ENCODE measurements at regions not wholly inside any gene's neighbourhood (a gene's known extent, or its start where the extent isn't known, plus 50 kb on each side); places are given as distances from the start of the nearest gene placed in this dataset.
A peak's percentile ranks its signal among the peaks of the same experiment; 100 is the strongest.

GRCh38 chr2:189369566-189369965, 71.7 kb upstream of the WDR75 start:
- dilution Hi-C loops (cut with MboI; ENCODE audit: extremely low pct_ligation_motif_present, low sequenced_read_pairs), result no loop called here
- Histone ChIP-seq H3K4me3 (ENCODE audit: control insufficient read depth in 2 of 3, extremely low read depth in 1 of 3, insufficient read depth in 2 of 3, low read depth in 1 of 3, low read length in 3 of 3) (no peak overlapping the region), H3K27ac (ENCODE audit: control insufficient read depth, insufficient read depth, low read length) (no peak overlapping the region), H3K4me1 (ENCODE audit: control insufficient read depth, extremely low read depth, insufficient read depth, low read length) (peaks cover 8% of the 10 kb centered on the region), H3K9me1 (ENCODE audit: control insufficient read depth, extremely low read depth, insufficient read depth, low read length) (no peaks in the 10 kb centered on the region), H3K36me3 (ENCODE audit: control insufficient read depth in 2 of 2, extremely low read depth in 1 of 2, insufficient read depth in 2 of 2, low read length in 2 of 2) (no peaks in the 10 kb centered on the region), H2AFZ (ENCODE audit: control insufficient read depth, low read length) (no peak overlapping the region), H3K9ac (ENCODE audit: control insufficient read depth, extremely low read depth, insufficient read depth, low read length) (no peak overlapping the region), H3K79me2 (ENCODE audit: control insufficient read depth, insufficient read depth, low read length) (no peaks in the 10 kb centered on the region), H3K9me3 (ENCODE audit: control insufficient read depth, low read depth, low read length) (no peaks in the 10 kb centered on the region), H4K20me1 (ENCODE audit: control insufficient read depth, extremely low read depth, insufficient read depth, low read length) (no peaks in the 10 kb centered on the region), H3K27me3 (ENCODE audit: control insufficient read depth, extremely low read depth, insufficient read depth, low read length) (no peaks in the 10 kb centered on the region), H3K4me2 (ENCODE audit: control insufficient read depth, extremely low read depth, insufficient read depth, low read depth, low read length) (no peak overlapping the region)
- TF ChIP-seq, protein P1, sequence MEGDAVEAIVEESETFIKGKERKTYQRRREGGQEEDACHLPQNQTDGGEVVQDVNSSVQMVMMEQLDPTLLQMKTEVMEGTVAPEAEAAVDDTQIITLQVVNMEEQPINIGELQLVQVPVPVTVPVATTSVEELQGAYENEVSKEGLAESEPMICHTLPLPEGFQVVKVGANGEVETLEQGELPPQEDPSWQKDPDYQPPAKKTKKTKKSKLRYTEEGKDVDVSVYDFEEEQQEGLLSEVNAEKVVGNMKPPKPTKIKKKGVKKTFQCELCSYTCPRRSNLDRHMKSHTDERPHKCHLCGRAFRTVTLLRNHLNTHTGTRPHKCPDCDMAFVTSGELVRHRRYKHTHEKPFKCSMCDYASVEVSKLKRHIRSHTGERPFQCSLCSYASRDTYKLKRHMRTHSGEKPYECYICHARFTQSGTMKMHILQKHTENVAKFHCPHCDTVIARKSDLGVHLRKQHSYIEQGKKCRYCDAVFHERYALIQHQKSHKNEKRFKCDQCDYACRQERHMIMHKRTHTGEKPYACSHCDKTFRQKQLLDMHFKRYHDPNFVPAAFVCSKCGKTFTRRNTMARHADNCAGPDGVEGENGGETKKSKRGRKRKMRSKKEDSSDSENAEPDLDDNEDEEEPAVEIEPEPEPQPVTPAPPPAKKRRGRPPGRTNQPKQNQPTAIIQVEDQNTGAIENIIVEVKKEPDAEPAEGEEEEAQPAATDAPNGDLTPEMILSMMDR (optimal IDR thresholded peaks at IDR 0.05 in 1 of 3, IDR thresholded peaks at IDR 0.05 in 1 of 3, conservative IDR thresholded peaks at IDR 0.05 in 1 of 3; ENCODE audit: extremely low read depth in 1 of 3, insufficient read depth in 2 of 3, low read length in 3 of 3), result no peak
- TF ChIP-seq EZH2 (IDR thresholded peaks at IDR 0.05; ENCODE audit: low read length), result no peak
- DNase-seq (ENCODE audit: low read depth, low spot score), result no peak
- FAIRE-seq, result no peak

DNA sequence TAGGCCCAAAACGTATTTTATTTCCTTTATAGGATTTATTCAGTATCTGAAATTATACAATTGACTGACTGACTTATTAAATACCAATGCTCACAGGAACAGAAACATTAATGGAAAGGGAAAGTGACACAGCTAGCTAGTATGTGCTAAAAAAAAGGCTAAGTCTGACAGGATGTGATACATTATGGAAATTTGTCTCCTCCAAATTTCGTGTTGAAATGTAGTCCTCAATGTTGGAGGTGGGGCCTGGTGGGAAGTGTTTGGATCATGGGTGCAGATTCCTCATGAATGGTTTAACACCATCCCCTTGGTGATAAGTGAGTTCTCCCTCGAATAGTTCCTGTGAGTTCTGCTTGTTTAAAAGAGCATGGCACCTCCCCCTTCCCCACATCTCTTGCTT, 70.6 kb upstream of the WDR75 start:
- H4K20me1 ChIP-seq (ENCODE audit: control insufficient read depth, extremely low read depth, insufficient read depth, low read length), result no peaks in the 10 kb centered on the region
- peak overlapping the region; percentile 34 for H2AFZ ChIP-seq (ENCODE audit: control insufficient read depth, low read length)
- H3K9me1 ChIP-seq (ENCODE audit: control insufficient read depth, extremely low read depth, insufficient read depth, low read length), result no peaks in the 10 kb centered on the region
- no peaks in the 10 kb centered on the region for H3K36me3 ChIP-seq (ENCODE audit: control insufficient read depth in 2 of 2, extremely low read depth in 1 of 2, insufficient read depth in 2 of 2, low read length in 2 of 2)
- no peak for TF ChIP-seq EZH2 (IDR thresholded peaks at IDR 0.05; ENCODE audit: low read length)
- TF ChIP-seq, protein P1 (optimal IDR thresholded peaks at IDR 0.05 in 1 of 3, IDR thresholded peaks at IDR 0.05 in 1 of 3, conservative IDR thresholded peaks at IDR 0.05 in 1 of 3; ENCODE audit: extremely low read depth in 1 of 3, insufficient read depth in 2 of 3, low read length in 3 of 3), result no peak
- DNase-seq (ENCODE audit: low read depth, low spot score) (no peak), FAIRE-seq (peak; percentile 67)
- no peak overlapping the region for H3K4me3 ChIP-seq (ENCODE audit: control insufficient read depth in 2 of 3, extremely low read depth in 1 of 3, insufficient read depth in 2 of 3, low read depth in 1 of 3, low read length in 3 of 3)
- peak overlapping the region; percentile 15 for H3K27ac ChIP-seq (ENCODE audit: control insufficient read depth, insufficient read depth, low read length)
- no peaks in the 10 kb centered on the region for H3K9me3 ChIP-seq (ENCODE audit: control insufficient read depth, low read depth, low read length)
- H3K27me3 ChIP-seq (ENCODE audit: control insufficient read depth, extremely low read depth, insufficient read depth, low read length), result no peaks in the 10 kb centered on the region
- H3K4me1 ChIP-seq (ENCODE audit: control insufficient read depth, extremely low read depth, insufficient read depth, low read length), result peaks cover 10% of the 10 kb centered on the region
- H3K9ac ChIP-seq (ENCODE audit: control insufficient read depth, extremely low read depth, insufficient read depth, low read length), result no peak overlapping the region
- H3K4me2 ChIP-seq (ENCODE audit: control insufficient read depth, extremely low read depth, insufficient read depth, low read depth, low read length), result peak overlapping the region; percentile 42
- H3K79me2 ChIP-seq (ENCODE audit: control insufficient read depth, insufficient read depth, low read length), result no peaks in the 10 kb centered on the region
- dilution Hi-C loops (cut with MboI; ENCODE audit: extremely low pct_ligation_motif_present, low sequenced_read_pairs), result no loop called here

Measured in keratinocyte (primary cell).